ENCODE measurements at regions not wholly inside any gene's neighbourhood (a gene's known extent, or its start where the extent isn't known, plus 50 kb on each side); places are given as distances from the start of the nearest gene placed in this dataset.

DNA sequence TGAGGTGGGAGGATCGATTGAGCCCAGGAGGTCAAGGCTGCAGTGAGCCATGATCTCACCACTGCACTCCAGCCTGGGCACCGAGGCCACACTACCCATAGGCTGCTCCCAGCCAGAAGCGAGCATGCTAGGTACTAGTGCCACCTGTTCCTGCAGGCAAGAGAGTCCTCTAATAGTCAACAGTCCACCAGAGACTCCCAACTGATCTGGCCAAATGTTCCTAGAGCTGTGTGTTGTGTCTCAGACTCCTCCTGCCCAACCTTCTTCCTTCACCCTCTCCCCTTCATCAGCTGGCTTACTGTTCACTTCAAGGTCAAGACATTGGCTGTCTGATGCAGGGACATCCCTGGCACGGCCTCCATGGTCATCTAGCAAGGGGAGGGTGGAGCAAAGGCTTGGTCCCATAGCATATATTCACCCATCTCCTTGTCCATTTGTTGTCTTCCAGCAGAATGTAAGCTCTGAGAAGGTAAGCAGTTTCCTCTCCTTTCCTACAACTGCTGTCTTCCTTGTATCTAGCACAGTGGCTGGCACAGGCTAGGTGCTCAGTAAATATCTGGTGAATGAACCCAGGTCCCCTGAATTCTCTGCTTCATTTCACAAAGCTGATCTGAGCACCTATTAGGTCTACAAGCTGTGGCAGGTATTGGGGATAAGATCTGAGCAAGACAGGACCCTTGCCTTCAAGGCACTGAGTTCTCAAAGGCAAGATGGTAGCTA lies 126.2 kb upstream of the SERPIND1 start:
- no peaks in the 10 kb centered on the region for H3K9me3 ChIP-seq (ENCODE audit: control insufficient read depth in 2 of 3, insufficient read depth in 1 of 3, low read length in 3 of 3)
- H3K27ac ChIP-seq (ENCODE audit: low read depth in 2 of 2, low read length in 2 of 2): no peak overlapping the region
- FAIRE-seq: no peak
- intact Hi-C loops (cut with DNase I): no loop called here
- H3K27me3 ChIP-seq (ENCODE audit: control insufficient read depth, insufficient read depth, low read length): no peaks in the 10 kb centered on the region
- no peak for DNase-seq
- H3K4me3 ChIP-seq (ENCODE audit: low read length in 3 of 3): no peak overlapping the region
- TF ChIP-seq, protein P1, sequence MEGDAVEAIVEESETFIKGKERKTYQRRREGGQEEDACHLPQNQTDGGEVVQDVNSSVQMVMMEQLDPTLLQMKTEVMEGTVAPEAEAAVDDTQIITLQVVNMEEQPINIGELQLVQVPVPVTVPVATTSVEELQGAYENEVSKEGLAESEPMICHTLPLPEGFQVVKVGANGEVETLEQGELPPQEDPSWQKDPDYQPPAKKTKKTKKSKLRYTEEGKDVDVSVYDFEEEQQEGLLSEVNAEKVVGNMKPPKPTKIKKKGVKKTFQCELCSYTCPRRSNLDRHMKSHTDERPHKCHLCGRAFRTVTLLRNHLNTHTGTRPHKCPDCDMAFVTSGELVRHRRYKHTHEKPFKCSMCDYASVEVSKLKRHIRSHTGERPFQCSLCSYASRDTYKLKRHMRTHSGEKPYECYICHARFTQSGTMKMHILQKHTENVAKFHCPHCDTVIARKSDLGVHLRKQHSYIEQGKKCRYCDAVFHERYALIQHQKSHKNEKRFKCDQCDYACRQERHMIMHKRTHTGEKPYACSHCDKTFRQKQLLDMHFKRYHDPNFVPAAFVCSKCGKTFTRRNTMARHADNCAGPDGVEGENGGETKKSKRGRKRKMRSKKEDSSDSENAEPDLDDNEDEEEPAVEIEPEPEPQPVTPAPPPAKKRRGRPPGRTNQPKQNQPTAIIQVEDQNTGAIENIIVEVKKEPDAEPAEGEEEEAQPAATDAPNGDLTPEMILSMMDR (IDR thresholded peaks at IDR 0.05; ENCODE audit: borderline replicate concordance, extremely low read depth, insufficient read depth): no peak
- no peaks in the 10 kb centered on the region for H3K4me1 ChIP-seq (ENCODE audit: control insufficient read depth in 2 of 3, insufficient read depth in 2 of 3, low read depth in 1 of 3, low read length in 3 of 3)
- no peaks in the 10 kb centered on the region for H3K36me3 ChIP-seq (ENCODE audit: control insufficient read depth in 2 of 3, insufficient read depth in 3 of 3, low read length in 3 of 3)
- no peak overlapping the region for H3K9ac ChIP-seq (ENCODE audit: low read length in 3 of 3)

DNA sequence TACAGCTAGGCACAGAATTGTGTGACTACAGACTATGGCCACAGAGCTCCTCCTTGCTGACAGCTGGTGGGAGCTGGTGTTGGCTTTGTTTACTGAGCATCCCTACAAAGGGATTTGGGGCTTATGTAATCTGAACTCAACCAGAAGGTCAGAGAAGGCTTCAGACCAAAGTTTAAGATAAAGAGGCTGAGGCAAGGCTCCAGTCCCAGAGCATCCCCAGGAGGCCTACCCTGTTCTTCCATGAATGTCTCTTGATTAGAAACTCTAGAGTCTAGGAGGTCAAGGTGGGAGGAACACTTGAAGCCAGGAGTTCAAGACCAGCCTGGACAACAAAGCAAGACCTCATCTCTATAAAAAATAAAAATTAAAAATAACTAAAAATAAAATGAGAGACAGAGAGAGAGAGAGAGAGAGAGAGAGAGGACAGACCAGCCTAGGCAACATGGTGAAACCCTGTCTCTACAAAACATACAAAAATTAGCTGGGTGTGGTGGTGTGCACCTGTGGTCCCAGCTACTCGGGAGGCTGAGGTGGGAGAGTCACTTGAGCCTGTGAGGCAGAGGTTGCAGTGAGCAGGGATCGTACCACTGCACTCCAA lies 125.5 kb upstream of the SERPIND1 start:
- no peak for DNase-seq
- no peak for FAIRE-seq
- TF ChIP-seq, protein P1 (IDR thresholded peaks at IDR 0.05; ENCODE audit: borderline replicate concordance, extremely low read depth, insufficient read depth): no peak
- H3K36me3 ChIP-seq (ENCODE audit: control insufficient read depth in 2 of 3, insufficient read depth in 3 of 3, low read length in 3 of 3): no peaks in the 10 kb centered on the region
- H3K4me1 ChIP-seq (ENCODE audit: control insufficient read depth in 2 of 3, insufficient read depth in 2 of 3, low read depth in 1 of 3, low read length in 3 of 3): no peaks in the 10 kb centered on the region
- no peak overlapping the region for H3K9ac ChIP-seq (ENCODE audit: low read length in 3 of 3)
- H3K27me3 ChIP-seq (ENCODE audit: control insufficient read depth, insufficient read depth, low read length): no peaks in the 10 kb centered on the region
- H3K9me3 ChIP-seq (ENCODE audit: control insufficient read depth in 2 of 3, insufficient read depth in 1 of 3, low read length in 3 of 3): no peaks in the 10 kb centered on the region
- no peak overlapping the region for H3K27ac ChIP-seq (ENCODE audit: low read depth in 2 of 2, low read length in 2 of 2)
- intact Hi-C loops (cut with DNase I): no loop called here
- no peak overlapping the region for H3K4me3 ChIP-seq (ENCODE audit: low read length in 3 of 3)

DNA sequence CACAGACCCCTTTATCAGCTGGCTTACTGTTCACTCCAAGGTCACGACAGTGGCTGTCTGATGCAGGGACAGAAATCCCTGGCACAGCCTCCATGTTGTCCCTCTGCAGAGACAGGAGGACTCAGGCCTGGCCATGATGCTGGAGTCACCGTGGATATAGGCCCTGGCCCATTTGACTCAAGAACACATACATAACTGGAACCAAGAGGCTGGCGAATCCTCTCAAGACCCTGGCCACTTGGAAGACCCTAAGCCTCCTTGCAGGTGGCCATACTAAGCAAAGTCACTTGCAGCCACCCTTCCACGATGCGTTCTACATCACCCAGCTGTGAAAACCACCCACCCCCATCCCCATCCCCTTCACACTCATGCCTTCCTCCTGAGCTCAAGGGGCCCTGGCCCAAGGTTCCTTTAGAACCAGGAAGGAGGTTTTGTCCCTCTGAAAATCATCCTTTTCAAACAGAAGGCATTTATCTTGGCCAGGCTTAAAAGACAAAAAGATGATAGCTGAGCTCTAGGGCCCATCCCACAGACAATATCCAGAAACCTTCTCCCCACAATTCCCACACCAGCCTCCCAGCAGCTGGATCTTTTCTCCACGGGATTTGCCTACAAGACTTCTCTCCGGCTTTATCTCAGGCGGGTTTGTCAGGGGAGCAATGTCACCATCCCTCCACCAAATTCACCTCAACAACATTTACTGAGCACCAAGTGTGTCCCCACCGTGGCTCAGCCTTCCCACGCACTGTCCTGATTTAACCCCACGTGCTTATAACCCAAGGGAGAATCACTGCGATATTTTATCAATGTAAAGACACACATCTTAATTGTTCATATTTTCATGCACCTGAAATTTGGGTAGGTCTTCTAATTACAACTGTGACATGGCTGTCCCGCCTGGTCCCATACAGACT lies 123.4 kb upstream of the SERPIND1 start:
- H3K36me3 ChIP-seq (ENCODE audit: control insufficient read depth in 2 of 3, insufficient read depth in 3 of 3, low read length in 3 of 3): no peaks in the 10 kb centered on the region
- H3K4me3 ChIP-seq (ENCODE audit: low read length in 3 of 3): no peak overlapping the region
- TF ChIP-seq, protein P1 (IDR thresholded peaks at IDR 0.05; ENCODE audit: borderline replicate concordance, extremely low read depth, insufficient read depth): no peak
- H3K27ac ChIP-seq (ENCODE audit: low read depth in 2 of 2, low read length in 2 of 2): no peak overlapping the region
- H3K9me3 ChIP-seq (ENCODE audit: control insufficient read depth in 2 of 3, insufficient read depth in 1 of 3, low read length in 3 of 3): no peaks in the 10 kb centered on the region
- no peaks in the 10 kb centered on the region for H3K4me1 ChIP-seq (ENCODE audit: control insufficient read depth in 2 of 3, insufficient read depth in 2 of 3, low read depth in 1 of 3, low read length in 3 of 3)
- no peak for FAIRE-seq
- no peak overlapping the region for H3K9ac ChIP-seq (ENCODE audit: low read length in 3 of 3)
- no peaks in the 10 kb centered on the region for H3K27me3 ChIP-seq (ENCODE audit: control insufficient read depth, insufficient read depth, low read length)
- intact Hi-C loops (cut with DNase I): no loop called here
- DNase-seq: no peak
